ENCODE measurements at regions not wholly inside any gene's neighbourhood (a gene's known extent, or its start where the extent isn't known, plus 50 kb on each side); places are given as distances from the start of the nearest gene placed in this dataset.

GRCh38 chr12:90859591-90859990 is 95.4 kb downstream of the CCER1 start:
- no peaks in the 10 kb centered on the region for H3K36me3 Mint-ChIP-seq
- TF ChIP-seq CTCF (conservative IDR thresholded peaks at IDR 0.05), result no peak
- no peaks in the 10 kb centered on the region for H3K27me3 Mint-ChIP-seq
- peaks cover 12% of the 10 kb centered on the region for H3K4me1 Mint-ChIP-seq (ENCODE audit: unreplicated experiment)
- DNase-seq (ENCODE audit: extremely low spot score, unreplicated experiment), result no peak
- H3K4me3 Mint-ChIP-seq, result no peak overlapping the region
- H3K9me3 Mint-ChIP-seq, result no peaks in the 10 kb centered on the region
- no peak overlapping the region for H3K27ac Mint-ChIP-seq

GRCh38 chr12:90858252-90858651 is 96.7 kb downstream of the CCER1 start:
- H3K4me3 Mint-ChIP-seq, result no peak overlapping the region
- DNase-seq (ENCODE audit: extremely low spot score, unreplicated experiment), result no peak
- H3K27ac Mint-ChIP-seq, result peak overlapping the region; percentile 55
- H3K27me3 Mint-ChIP-seq, result no peaks in the 10 kb centered on the region
- no peaks in the 10 kb centered on the region for H3K36me3 Mint-ChIP-seq
- no peak for TF ChIP-seq CTCF (conservative IDR thresholded peaks at IDR 0.05)
- no peaks in the 10 kb centered on the region for H3K9me3 Mint-ChIP-seq
- peaks cover 17% of the 10 kb centered on the region for H3K4me1 Mint-ChIP-seq (ENCODE audit: unreplicated experiment)

GRCh38 chr12:90855534-90855933 is 99.4 kb downstream of the CCER1 start:
- H3K9me3 Mint-ChIP-seq, result no peaks in the 10 kb centered on the region
- H3K27ac Mint-ChIP-seq, result no peak overlapping the region
- no peak for DNase-seq (ENCODE audit: extremely low spot score, unreplicated experiment)
- no peaks in the 10 kb centered on the region for H3K27me3 Mint-ChIP-seq
- H3K4me3 Mint-ChIP-seq, result no peak overlapping the region
- TF ChIP-seq CTCF (conservative IDR thresholded peaks at IDR 0.05), result no peak
- H3K36me3 Mint-ChIP-seq, result no peaks in the 10 kb centered on the region
- peaks cover 17% of the 10 kb centered on the region for H3K4me1 Mint-ChIP-seq (ENCODE audit: unreplicated experiment)

GRCh38 chr12:90854136-90854689 is 100.8 kb downstream of the CCER1 start:
- DNase-seq (ENCODE audit: extremely low spot score, unreplicated experiment), result no peak
- Mint-ChIP-seq H3K27ac (no peak overlapping the region), H3K36me3 (no peaks in the 10 kb centered on the region), H3K4me3 (no peak overlapping the region), H3K27me3 (no peaks in the 10 kb centered on the region), H3K4me1 (ENCODE audit: unreplicated experiment) (peaks cover 11% of the 10 kb centered on the region), H3K9me3 (no peaks in the 10 kb centered on the region)
- peak; percentile 89 for TF ChIP-seq CTCF (conservative IDR thresholded peaks at IDR 0.05)

GRCh38 chr12:90851800-90852718 is 102.9 kb downstream of the CCER1 start:
- no peaks in the 10 kb centered on the region for H3K36me3 Mint-ChIP-seq
- no peak overlapping the region for H3K27ac Mint-ChIP-seq
- DNase-seq (ENCODE audit: extremely low spot score, unreplicated experiment), result no peak
- H3K27me3 Mint-ChIP-seq, result no peaks in the 10 kb centered on the region
- no peaks in the 10 kb centered on the region for H3K9me3 Mint-ChIP-seq
- peaks cover 5% of the 10 kb centered on the region for H3K4me1 Mint-ChIP-seq (ENCODE audit: unreplicated experiment)
- no peak overlapping the region for H3K4me3 Mint-ChIP-seq
- TF ChIP-seq CTCF (conservative IDR thresholded peaks at IDR 0.05), result no peak
